HCT116 (cell line): ENCODE measurements at regions not wholly inside any gene's neighbourhood (a gene's known extent, or its start where the extent isn't known, plus 50 kb on each side); places are given as distances from the start of the nearest gene placed in this dataset.
"Not testable (repeated sequence)": the region's sequence is repeated elsewhere in the genome, so short reads cannot be mapped to it uniquely, and the experiment has no call there.

Source experiments
- ATAC-seq: fragments of 200-7000 bp; cut with Tn5 transposase; 2 replicates; pipeline ENCODE4 v1.9.1; 2020; ENCODE audit warnings: mild to moderate bottlenecking, moderate library complexity
- BruUV-seq: library from RNA; stranded (reverse); fragments of 400-500 nt; replicated peaks from 2 replicates; lab custom pipeline; 2021; lab: Mats Ljungman, UMichigan
- CTCF ChIA-PET: fragments of 300-600 bp; sonication (Branson Sonifier 250); formaldehyde crosslinking; loops from one replicate; lab custom pipeline; 2021; ENCODE audit warnings: antibody characterized with exemption; lab: Charles Lee
- POLR2A ChIA-PET: fragments of 300-600, 350-600 bp; sonication (Branson Sonifier 250); formaldehyde crosslinking; loops from one replicate; lab custom pipeline; 2021; ENCODE audit warnings: antibody characterized with exemption; lab: Charles Lee
- RAD21 ChIA-PET, 2 experiments: fragments of 300-600 bp; sonication (Branson Sonifier 250); formaldehyde crosslinking; loops; one replicate each; lab custom pipeline; 2023; ENCODE audit warnings: low total read pairs in 2 of 2; ENCODE audit not compliant: uncharacterized antibody in 2 of 2, unreplicated experiment in 2 of 2, low non-redundant PET in 1 of 2; lab: Charles Lee
- DNase-seq: peaks from one replicate; pipeline ENCODE4 v3.0.0-alpha.2; 2010; ENCODE audit warnings: low read depth, low spot score
- H2AFZ ChIP-seq: fragments of 200-600 bp; shearing (Covaris generic), sonication (generic); 2 replicates; pipeline ENCODE4 v1.6.1; 2017; ENCODE audit warnings: low read depth, mixed run types, mixed read lengths, antibody characterized with exemption, low read length; ENCODE audit not compliant: poor library complexity, severe bottlenecking
- H3K27ac ChIP-seq: 2 replicates; pipeline ENCODE4 v1.5.1; 2012; ENCODE audit warnings: low read depth, low read length
- H3K27me3 ChIP-seq: fragments of 200-600 bp; sonication (generic); 2 replicates; pipeline ENCODE4 v1.6.1; 2016; ENCODE audit warnings: mixed run types, low read length, mixed read lengths; ENCODE audit not compliant: insufficient read depth
- H3K36me3 ChIP-seq, 2 experiments: fragments of 200-500 bp in 1 of 2; fragments of 200-600 bp in 1 of 2; sonication (Bioruptor generic) in 1 of 2; sonication (generic) in 1 of 2; 2 replicates each; pipeline versions ENCODE4 v1.5.1 to v1.6.1; 2014 to 2016; ENCODE audit warnings: low read length in 2 of 2, inconsistent platforms in 1 of 2, mixed read lengths in 1 of 2, mixed run types in 1 of 2; ENCODE audit not compliant: insufficient read depth in 2 of 2, control insufficient read depth in 1 of 2
- H3K4me1 ChIP-seq, 2 experiments: fragments of 200-600 bp in 1 of 2; sonication (generic) in 1 of 2; 2 replicates each; pipeline versions ENCODE4 v1.5.1 to v1.6.1; 2012 to 2017; ENCODE audit warnings: low read length in 2 of 2, inconsistent platforms in 1 of 2, mild to moderate bottlenecking in 1 of 2, mixed read lengths in 1 of 2, mixed run types in 1 of 2, moderate library complexity in 1 of 2; ENCODE audit not compliant: insufficient read depth in 2 of 2, control insufficient read depth in 1 of 2
- H3K4me2 ChIP-seq: fragments of 200-600 bp; sonication (generic); 2 replicates; pipeline ENCODE4 v1.6.1; 2017; ENCODE audit warnings: mixed run types, low read length, mixed read lengths
- H3K4me3 ChIP-seq, 2 experiments: fragments of 200-600 bp in 1 of 2; sonication (generic) in 1 of 2; replicated peaks in 1 of 2; 2 replicates each; pipeline ENCODE4 v1.5.1; 2011 to 2016; ENCODE audit warnings: low read length in 2 of 2, control low read depth in 1 of 2, low read depth in 1 of 2, mild to moderate bottlenecking in 1 of 2, mixed read lengths in 1 of 2, mixed run types in 1 of 2
- H3K79me2 ChIP-seq: fragments of 200-600 bp; sonication (generic); 2 replicates; pipeline ENCODE4 v1.6.1; 2017; ENCODE audit warnings: mild to moderate bottlenecking, mixed run types, low read length, moderate library complexity, mixed read lengths; ENCODE audit not compliant: insufficient read depth
- H3K9ac ChIP-seq: fragments of 200-600 bp; sonication (generic); 2 replicates; pipeline ENCODE4 v1.6.1; 2016; ENCODE audit warnings: low read length, mixed read lengths
- H3K9me2 ChIP-seq: fragments of 200-600 bp; sonication (generic), shearing (Covaris generic); 2 replicates; pipeline ENCODE4 v1.6.1; 2017; ENCODE audit warnings: mixed run types, mild to moderate bottlenecking, moderate library complexity; ENCODE audit not compliant: insufficient read depth
- H3K9me3 ChIP-seq, 2 experiments: fragments of 200-500 bp in 1 of 2; fragments of 200-600 bp in 1 of 2; sonication (Bioruptor generic) in 1 of 2; sonication (generic) in 1 of 2; 2 replicates each; pipeline ENCODE4 v1.6.1; 2014 to 2017; ENCODE audit warnings: low read length in 2 of 2, mixed read lengths in 2 of 2, inconsistent platforms in 1 of 2, low read depth in 1 of 2, mild to moderate bottlenecking in 1 of 2, mixed run types in 1 of 2, moderate library complexity in 1 of 2; ENCODE audit not compliant: control insufficient read depth in 1 of 2, insufficient read depth in 1 of 2
- H4K20me1 ChIP-seq: fragments of 200-600 bp; sonication (generic), shearing (Covaris generic); 2 replicates; pipeline ENCODE4 v1.6.1; 2017; ENCODE audit warnings: mixed run types, mild to moderate bottlenecking, moderate library complexity; ENCODE audit not compliant: insufficient read depth
- CEBPB ChIP-seq: IDR thresholded peaks from 2 replicates; pipeline ENCODE4 v1.6.1; 2012; ENCODE audit warnings: low read depth
- ELF1 ChIP-seq: IDR thresholded peaks from 2 replicates; pipeline ENCODE4 v1.6.1; 2012; ENCODE audit warnings: low read depth, borderline replicate concordance
- EZH2phosphoT487 ChIP-seq: fragments of 200-600 bp; IDR thresholded peaks from 2 replicates; pipeline ENCODE4 v1.6.1; 2018; ENCODE audit warnings: antibody characterized with exemption, borderline replicate concordance
- FOSL1 ChIP-seq: IDR thresholded peaks from 2 replicates; pipeline ENCODE4 v1.6.1; 2012; ENCODE audit warnings: low read depth
- JUND ChIP-seq: IDR thresholded peaks from 2 replicates; pipeline ENCODE4 v1.6.1; 2012
- POLR2A ChIP-seq: IDR thresholded peaks from 2 replicates; pipeline ENCODE4 v1.7.0; 2011; ENCODE audit warnings: borderline replicate concordance; ENCODE audit not compliant: insufficient read depth, insufficient read length; ENCODE audit errors: extremely low read depth
- SIN3A ChIP-seq: IDR thresholded peaks from 2 replicates; pipeline ENCODE4 v1.6.1; 2012; ENCODE audit warnings: low read depth
- SRF ChIP-seq: IDR thresholded peaks from 2 replicates; pipeline ENCODE4 v1.6.1; 2012; ENCODE audit warnings: low read depth
- TCF7L2 ChIP-seq: IDR thresholded peaks from 2 replicates; pipeline ENCODE4 v1.7.0; 2011; ENCODE audit warnings: borderline replicate concordance, inconsistent platforms; ENCODE audit not compliant: insufficient read depth, insufficient read length; ENCODE audit errors: extremely low read depth
- YY1 ChIP-seq: IDR thresholded peaks from 2 replicates; pipeline ENCODE4 v1.6.1; 2011; ENCODE audit warnings: low read length, low read depth, moderate library complexity, mild to moderate bottlenecking; ENCODE audit not compliant: insufficient replicate concordance; ENCODE audit errors: extremely low read depth
- ZFX ChIP-seq: fragments of 450-650 bp; IDR thresholded peaks from 2 replicates; pipeline ENCODE4 v1.6.1; 2017
- intact Hi-C: fragments of 100-400 bp; cut with micrococcal nuclease; formaldehyde crosslinking; loops from 2 replicates; pipeline ENCODE4 v1.10.0; 2022
- TF ChIP-seq, protein P1 (sequence below): IDR thresholded peaks from 2 replicates; pipeline ENCODE4 v1.6.1; 2012
- TF ChIP-seq, protein P2 (sequence below), 3 experiments: fragments of 200-600 bp in 1 of 3; sonication (generic) in 1 of 3; IDR thresholded peaks in 2 of 3; conservative IDR thresholded peaks in 1 of 3; 2 replicates each; pipeline ENCODE4 v1.5.1; 2012 to 2017; ENCODE audit warnings: low read depth in 2 of 3, low read length in 2 of 3, antibody characterized with exemption in 1 of 3, borderline replicate concordance in 1 of 3, control low read depth in 1 of 3, mild to moderate bottlenecking in 1 of 3, mixed read lengths in 1 of 3, mixed run types in 1 of 3, moderate library complexity in 1 of 3; ENCODE audit not compliant: insufficient read depth in 1 of 3
- TF ChIP-seq, protein P3 (sequence below): IDR thresholded peaks from 2 replicates; pipeline ENCODE4 v1.6.1; 2012
- TF ChIP-seq, protein P4 (sequence below): IDR thresholded peaks from 2 replicates; pipeline ENCODE4 v1.6.1; 2011; ENCODE audit warnings: mild to moderate bottlenecking, low read length, moderate library complexity; ENCODE audit not compliant: insufficient replicate concordance; ENCODE audit errors: extremely low read depth

DNA sequence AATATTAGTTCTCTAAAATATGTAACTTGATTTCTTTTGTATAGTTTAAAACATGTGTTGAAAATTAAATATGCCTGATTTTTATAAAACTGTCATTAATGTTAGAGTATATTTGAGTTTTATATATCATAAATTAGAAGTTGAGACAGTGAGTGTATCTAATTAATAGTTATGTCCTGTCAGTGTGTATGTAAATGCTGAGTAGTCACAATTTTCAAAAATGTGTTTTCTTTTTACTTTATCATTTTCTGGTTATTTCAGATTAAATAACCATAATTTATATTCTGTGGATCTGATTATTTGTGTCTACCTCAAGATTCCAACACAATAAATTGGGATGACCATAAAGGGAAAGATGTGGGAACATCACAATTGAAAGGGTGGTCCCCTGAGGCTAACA, 82.7 kb upstream of the CXXC4 start:
- Histone ChIP-seq H3K27me3 (no peaks in the 10 kb centered on the region), H3K36me3 (no peaks in the 10 kb centered on the region), H3K27ac (no peak overlapping the region), H2AFZ (no peak overlapping the region), H4K20me1 (no peaks in the 10 kb centered on the region), H3K4me3 (no peak overlapping the region), H3K79me2 (no peaks in the 10 kb centered on the region), H3K9me2 (no peaks in the 10 kb centered on the region), H3K4me2 (no peak overlapping the region), H3K9me3 (no peaks in the 10 kb centered on the region), H3K4me1 (no peaks in the 10 kb centered on the region), H3K9ac (no peak overlapping the region)
- POLR2A ChIA-PET: no interaction called here
- intact Hi-C loops: no loop called here
- ATAC-seq (no peak), DNase-seq (no peak)
- RAD21 ChIA-PET: no interaction called here
- TF ChIP-seq YY1: no peak
- TF ChIP-seq FOSL1: no peak
- TF ChIP-seq, protein P1, sequence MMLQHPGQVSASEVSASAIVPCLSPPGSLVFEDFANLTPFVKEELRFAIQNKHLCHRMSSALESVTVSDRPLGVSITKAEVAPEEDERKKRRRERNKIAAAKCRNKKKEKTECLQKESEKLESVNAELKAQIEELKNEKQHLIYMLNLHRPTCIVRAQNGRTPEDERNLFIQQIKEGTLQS: no peak
- TF ChIP-seq JUND: no peak
- no peak for TF ChIP-seq CEBPB
- TF ChIP-seq SRF: no peak
- TF ChIP-seq, protein P2, sequence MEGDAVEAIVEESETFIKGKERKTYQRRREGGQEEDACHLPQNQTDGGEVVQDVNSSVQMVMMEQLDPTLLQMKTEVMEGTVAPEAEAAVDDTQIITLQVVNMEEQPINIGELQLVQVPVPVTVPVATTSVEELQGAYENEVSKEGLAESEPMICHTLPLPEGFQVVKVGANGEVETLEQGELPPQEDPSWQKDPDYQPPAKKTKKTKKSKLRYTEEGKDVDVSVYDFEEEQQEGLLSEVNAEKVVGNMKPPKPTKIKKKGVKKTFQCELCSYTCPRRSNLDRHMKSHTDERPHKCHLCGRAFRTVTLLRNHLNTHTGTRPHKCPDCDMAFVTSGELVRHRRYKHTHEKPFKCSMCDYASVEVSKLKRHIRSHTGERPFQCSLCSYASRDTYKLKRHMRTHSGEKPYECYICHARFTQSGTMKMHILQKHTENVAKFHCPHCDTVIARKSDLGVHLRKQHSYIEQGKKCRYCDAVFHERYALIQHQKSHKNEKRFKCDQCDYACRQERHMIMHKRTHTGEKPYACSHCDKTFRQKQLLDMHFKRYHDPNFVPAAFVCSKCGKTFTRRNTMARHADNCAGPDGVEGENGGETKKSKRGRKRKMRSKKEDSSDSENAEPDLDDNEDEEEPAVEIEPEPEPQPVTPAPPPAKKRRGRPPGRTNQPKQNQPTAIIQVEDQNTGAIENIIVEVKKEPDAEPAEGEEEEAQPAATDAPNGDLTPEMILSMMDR (IDR thresholded peaks at IDR 0.05 in 2 of 3, conservative IDR thresholded peaks at IDR 0.05 in 1 of 3; ENCODE audit: borderline replicate concordance in 1 of 3, insufficient read depth in 1 of 3, low read depth in 2 of 3, low read length in 2 of 3): no peak
- no peak for TF ChIP-seq ELF1
- TF ChIP-seq, protein P3, sequence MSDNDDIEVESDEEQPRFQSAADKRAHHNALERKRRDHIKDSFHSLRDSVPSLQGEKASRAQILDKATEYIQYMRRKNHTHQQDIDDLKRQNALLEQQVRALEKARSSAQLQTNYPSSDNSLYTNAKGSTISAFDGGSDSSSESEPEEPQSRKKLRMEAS: no peak
- TF ChIP-seq EZH2phosphoT487: no peak
- TF ChIP-seq SIN3A: no peak
- no peak for TF ChIP-seq ZFX
- TF ChIP-seq TCF7L2: no peak
- no peak for TF ChIP-seq POLR2A
- TF ChIP-seq, protein P4, sequence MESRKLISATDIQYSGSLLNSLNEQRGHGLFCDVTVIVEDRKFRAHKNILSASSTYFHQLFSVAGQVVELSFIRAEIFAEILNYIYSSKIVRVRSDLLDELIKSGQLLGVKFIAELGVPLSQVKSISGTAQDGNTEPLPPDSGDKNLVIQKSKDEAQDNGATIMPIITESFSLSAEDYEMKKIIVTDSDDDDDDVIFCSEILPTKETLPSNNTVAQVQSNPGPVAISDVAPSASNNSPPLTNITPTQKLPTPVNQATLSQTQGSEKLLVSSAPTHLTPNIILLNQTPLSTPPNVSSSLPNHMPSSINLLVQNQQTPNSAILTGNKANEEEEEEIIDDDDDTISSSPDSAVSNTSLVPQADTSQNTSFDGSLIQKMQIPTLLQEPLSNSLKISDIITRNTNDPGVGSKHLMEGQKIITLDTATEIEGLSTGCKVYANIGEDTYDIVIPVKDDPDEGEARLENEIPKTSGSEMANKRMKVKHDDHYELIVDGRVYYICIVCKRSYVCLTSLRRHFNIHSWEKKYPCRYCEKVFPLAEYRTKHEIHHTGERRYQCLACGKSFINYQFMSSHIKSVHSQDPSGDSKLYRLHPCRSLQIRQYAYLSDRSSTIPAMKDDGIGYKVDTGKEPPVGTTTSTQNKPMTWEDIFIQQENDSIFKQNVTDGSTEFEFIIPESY: no peak
- CTCF ChIA-PET: no interaction called here
- no TSS peak for BruUV-seq

DNA sequence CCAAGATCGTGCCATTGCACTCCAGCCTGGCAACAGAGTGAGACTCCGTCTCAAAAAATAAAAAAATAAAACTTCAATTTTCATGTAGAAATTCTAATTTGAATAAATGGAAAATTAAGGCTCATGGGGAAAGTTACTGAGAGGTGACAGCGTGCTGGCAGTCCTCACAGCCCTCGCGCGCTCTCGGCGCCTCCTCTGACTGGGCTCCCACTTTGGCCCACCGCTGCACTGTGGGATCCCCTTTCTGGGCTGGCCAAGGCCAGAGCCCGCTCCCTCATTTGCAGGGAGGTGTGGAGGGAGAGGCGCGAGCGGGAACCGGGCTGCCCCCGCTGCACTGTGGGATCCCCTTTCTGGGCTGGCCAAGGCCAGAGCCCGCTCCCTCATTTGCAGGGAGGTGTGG, 86.8 kb upstream of the CXXC4 start:
- DNase-seq, ATAC-seq, H2AFZ ChIP-seq, intact Hi-C loops, H3K27me3 ChIP-seq, H3K9me3 ChIP-seq, RAD21 ChIA-PET, H3K4me3 ChIP-seq, H3K36me3 ChIP-seq, H3K4me1 ChIP-seq, POLR2A ChIA-PET, H3K27ac ChIP-seq, CTCF ChIA-PET, H3K9ac ChIP-seq, BruUV-seq, H4K20me1 ChIP-seq, H3K9me2 ChIP-seq, H3K4me2 ChIP-seq, H3K79me2 ChIP-seq: not testable (repeated sequence)
